ENCODE measurements at regions not wholly inside any gene's neighbourhood (a gene's known extent, or its start where the extent isn't known, plus 50 kb on each side); places are given as distances from the start of the nearest gene placed in this dataset.
"Not testable (repeated sequence)": the region's sequence is repeated elsewhere in the genome, so short reads cannot be mapped to it uniquely, and the experiment has no call there.

DNA sequence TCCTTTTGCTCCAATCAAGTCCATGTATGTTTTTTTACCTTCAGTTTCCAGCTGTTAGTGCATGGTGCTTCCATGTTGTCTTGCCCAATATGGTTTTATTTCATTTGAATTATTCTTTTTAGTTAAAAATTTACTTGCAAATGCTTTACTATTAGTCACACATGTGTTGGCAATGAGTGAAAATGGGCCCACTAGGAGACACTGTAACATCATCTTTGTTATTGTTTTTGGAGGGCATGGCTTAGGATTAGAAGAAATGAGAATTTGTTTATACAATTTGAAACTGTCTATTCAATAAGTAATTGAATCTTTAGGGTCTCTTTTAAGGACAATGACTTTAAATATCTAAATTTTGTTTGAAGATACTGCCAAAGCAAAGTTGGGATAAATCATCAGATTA is 133.7 kb downstream of the BRMS1L start:
- ATAC-seq (no peak), DNase-seq (no peak)
- intact Hi-C loops (cut with DNase I, micrococcal nuclease) = no loop called here

DNA sequence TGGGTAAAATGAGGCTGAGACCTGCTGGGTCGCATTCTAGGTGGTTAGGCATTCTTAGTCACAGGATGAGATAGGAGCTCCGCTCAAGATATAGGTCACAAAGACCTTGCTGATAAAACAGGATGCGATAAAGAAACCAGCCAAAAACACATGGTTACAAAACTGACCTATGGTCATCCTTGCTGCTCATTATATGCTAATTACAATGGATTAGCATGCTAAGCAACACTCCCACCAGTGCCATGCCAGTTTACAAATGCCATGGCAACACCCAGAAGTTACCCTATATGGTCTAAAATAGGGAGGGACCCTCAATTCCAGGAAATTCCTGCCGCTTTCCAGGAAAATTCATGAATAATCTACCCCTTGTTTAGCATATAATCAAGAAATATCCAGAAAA is 132.4 kb downstream of the BRMS1L start:
- DNase-seq = no peak
- no peak for ATAC-seq
- intact Hi-C loops (cut with DNase I, micrococcal nuclease) = no loop called here

DNA sequence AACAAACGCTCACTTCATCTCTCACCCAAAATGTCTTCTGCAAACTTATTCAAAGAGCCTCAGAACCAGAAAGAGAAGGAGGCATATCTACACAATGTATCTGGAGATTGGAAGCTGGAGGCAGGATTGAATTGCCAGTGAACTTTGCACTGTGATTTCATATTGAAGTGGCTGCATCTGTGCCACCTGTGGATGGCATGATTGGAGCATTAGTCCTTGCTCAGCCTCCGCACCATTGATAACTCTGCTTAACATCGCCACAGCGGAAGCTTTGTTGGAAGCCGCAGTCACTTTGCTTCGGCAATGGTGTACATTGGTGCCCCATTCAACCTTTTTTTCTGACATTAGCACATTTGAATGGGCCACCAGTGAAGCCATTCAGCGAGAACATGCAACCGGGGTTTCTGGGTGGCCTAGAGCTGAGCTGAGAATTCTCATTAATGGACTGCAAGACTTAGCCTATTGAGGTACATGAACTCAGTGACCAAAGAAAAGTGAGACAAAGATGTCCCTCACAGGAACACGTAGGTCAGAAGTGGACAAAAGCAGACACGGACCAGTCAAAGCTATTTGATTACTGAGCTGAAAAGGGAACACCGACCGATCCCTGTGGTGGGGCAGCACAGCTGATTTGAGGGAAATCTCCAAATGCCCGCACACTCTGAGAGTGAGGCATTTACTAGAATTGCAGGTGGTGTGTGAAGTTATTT is 130.4 kb downstream of the BRMS1L start:
- intact Hi-C loops (cut with DNase I, micrococcal nuclease) = no loop called here
- DNase-seq (no peak), ATAC-seq (peak; percentile 82)

DNA sequence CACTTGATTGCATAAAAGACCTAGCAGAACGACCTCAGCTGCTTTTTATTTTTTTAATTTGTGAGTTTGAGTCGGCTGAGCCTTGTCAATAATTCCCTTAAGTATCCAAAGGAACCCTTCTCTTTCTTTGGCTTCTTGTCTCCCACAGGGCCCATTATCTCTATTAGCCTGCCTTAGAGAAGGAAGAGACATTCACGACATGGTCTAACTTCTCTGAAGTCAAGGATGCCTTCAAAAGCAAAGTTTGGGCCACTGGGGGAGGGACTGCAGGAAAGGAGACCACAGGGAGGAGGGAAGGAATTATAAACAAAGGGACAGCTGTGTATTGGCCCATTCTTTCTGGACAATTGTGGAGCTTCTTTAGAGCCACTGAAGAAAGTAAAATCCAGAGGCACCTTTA is 126.4 kb downstream of the BRMS1L start:
- DNase-seq = no peak
- intact Hi-C loops (cut with DNase I, micrococcal nuclease) = no loop called here

DNA sequence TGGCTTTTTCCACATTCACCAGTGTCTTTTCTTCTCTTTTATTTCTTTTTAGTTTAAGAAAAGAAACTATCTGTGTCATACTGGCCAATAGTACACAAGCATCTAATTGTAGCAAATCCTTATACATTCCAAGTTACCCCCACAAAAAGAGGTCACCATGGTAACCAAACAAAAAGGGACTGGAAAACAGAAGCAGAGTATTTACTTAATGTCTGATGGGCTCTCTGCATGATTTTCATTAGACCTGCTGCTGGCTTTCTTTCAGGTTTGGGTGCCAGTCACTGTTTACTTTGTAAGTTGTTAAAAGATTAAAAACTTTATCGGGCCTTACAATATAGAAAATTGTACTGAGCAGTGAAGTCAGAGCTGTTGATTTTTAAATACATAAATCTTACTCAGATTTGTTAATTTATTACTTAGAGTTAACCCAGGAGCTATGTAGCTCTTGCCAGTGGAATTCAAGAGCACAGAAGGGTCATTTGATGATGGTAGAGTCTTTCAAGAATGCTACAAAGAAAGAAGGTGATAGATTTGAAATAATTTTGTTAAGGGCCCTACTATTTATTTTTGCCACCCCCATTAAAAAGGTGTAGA is 123.9 kb downstream of the BRMS1L start:
- DNase-seq = no peak
- ATAC-seq = peak; percentile 21
- intact Hi-C loops (cut with DNase I, micrococcal nuclease) = no loop called here

More for the DNA sequence above, 126.4 kb downstream of the BRMS1L start:
- no peak for ATAC-seq

DNA sequence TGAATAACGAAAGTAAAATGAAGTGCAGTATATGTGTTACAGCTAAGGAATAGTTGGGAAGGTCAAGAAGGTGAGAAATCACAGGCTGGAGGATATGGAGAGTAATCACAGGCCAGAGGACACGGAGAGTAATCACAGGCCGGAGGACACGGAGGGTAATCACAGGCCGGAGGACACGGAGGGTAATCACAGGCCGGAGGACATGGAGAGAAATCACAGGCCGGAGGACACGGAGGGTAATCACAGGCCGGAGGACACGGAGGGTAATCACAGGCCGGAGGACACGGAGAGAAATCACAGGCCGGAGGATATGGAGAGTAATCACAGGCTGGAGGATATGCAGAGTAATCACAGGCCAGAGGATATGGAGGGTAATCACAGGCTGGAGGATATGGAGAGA is 121.8 kb downstream of the BRMS1L start:
- ATAC-seq; intact Hi-C loops (cut with DNase I, micrococcal nuclease); DNase-seq: not testable (repeated sequence)

DNA sequence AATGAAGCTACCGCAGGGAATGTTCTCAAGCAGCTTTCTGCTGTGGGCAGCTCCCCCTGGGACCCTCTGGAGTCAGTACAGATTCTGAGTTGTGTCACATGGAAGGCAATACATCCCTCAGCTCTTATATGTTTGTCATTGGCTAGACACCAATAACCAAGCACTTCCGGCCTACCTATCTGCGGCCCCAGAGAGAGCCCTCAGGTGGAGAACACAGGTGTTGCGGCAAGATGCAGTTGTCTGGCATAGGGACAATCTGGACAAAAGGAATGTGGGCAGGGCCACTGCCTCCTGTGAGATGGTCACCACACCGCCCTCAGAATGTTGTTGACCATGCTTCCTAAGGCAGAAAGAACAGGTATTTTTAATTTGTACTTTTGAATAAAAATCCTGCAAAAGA is 118.7 kb downstream of the BRMS1L start:
- peak; percentile 28 to 38 for DNase-seq
- peak; percentile 84 for ATAC-seq
- intact Hi-C loops (cut with DNase I, micrococcal nuclease) = no loop called here

DNA sequence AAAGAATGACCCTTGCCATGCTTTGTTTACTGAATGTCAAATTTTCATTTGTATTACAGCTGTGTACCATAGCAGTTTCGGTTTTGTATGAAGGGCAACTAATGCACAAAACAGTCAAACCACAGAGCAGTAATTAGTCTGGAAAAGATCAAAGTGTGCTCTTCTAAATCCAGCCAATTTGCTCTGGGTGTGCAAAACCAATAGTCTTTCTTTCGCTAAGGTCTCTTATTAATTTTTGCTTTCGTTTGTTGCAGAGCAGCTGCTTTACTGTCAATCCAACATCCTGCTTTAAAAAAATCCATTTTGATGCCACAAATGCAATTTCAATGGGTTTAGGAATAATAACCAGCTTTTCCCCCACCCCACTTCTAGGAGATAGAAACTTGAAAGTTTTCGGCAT is 114.2 kb downstream of the BRMS1L start:
- DNase-seq = no peak
- intact Hi-C loops (cut with DNase I, micrococcal nuclease) = no loop called here
- no peak for ATAC-seq

DNA sequence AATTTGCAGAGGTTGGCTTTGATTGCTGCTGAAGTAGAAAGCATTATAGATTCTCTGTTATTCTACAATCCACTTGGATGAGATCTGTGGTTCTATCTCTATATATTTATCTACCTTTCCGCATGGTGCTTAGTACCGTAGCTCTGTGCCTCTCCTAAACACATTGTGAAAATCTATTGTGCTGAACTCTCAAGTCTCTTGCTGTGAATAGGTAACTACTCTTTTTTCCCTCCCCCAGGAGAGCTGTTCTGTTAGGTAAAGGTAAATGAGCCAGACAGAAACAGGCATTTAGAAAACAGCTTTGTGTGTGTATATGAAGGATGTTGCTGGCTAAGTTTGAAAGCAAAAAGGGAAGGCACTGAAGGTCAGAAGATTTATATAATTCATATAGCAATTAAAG is 112.6 kb downstream of the BRMS1L start:
- DNase-seq (no peak), ATAC-seq (no peak)
- intact Hi-C loops (cut with DNase I, micrococcal nuclease) = no loop called here

DNA sequence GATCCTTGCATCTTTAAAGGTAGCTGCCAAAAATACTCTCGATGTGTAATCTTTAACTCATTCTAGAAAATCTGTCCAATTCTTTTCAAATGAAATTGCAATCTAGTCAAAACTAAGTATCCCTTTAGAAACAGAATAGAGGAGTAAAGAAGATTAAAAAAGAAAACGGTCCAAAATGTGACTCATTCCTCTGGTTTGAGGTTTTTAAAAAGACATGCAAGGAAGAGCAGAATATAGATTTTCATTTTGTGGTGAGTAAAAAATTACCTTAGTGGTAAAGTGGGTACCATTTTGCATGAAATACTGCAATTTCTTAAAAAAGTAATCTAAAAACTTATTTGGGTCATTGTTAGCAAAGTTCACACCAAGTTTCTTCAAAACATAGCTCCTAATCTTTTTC is 108.4 kb downstream of the BRMS1L start:
- intact Hi-C loops (cut with DNase I, micrococcal nuclease) = no loop called here
- ATAC-seq (no peak), DNase-seq (no peak)

DNA sequence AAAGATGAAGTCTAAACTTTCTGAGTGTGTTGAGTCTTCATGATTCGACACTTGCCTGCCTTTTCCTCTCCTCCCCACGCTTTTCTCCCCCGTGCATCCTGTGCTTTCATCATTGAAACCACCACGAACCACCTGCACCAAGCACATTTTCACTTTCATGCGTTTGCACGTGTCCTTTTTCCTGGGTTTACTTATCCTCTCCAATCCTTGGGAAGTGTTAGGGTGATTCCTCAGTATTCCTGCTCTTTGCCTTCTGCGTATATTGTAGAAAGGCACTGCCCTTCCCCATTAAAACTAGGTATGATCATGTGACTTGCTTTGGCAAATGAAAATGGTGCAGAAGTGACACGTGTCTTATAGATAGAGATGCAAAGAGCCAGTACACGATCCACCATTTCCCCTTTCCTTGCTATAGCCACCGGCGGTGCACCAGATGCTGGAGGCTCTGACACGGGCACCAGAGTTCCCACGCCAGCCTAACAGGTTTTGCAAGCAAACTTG is 106.6 kb downstream of the BRMS1L start:
- DNase-seq (no peak), ATAC-seq (no peak)
- intact Hi-C loops (cut with DNase I, micrococcal nuclease) = no loop called here

DNA sequence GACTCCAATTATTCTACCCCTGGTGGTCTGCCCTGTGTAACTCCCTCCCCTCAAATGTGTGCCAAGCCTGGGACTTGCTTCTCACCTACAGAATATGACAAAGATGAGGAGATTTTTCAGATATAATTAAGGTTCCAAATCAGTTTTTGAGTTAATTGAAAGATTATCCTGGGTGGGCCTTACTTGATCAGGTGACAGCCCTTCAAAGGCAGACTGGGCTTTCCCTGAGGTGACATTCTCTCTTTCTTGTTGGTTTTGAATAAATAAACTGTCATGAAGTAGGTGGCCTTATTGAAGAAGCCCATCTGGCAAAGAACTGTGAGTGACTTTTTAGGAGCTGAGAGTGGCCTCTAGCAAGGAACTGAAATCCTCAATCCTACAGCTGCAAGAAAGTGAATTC is 106.0 kb downstream of the BRMS1L start:
- DNase-seq (no peak), ATAC-seq (no peak)
- intact Hi-C loops (cut with DNase I, micrococcal nuclease) = no loop called here

DNA sequence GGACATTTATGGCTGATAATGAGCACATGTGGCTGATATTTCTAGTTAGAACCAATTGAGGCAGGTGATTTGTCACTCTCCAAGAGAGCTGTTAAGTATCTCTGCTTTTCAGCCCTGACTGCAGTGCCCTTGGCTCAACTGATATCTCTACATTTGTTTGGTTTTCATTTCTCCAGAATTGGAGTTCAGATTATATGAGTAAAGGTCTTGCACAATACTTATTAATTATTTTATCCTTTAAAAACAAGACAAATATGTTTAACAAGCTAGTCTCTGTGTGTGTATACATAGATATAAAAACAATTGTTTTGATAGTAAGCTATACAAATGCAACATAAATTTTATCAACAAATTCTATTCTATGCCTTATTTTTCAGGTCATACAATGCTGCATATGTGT is 105.2 kb downstream of the BRMS1L start:
- DNase-seq (no peak), ATAC-seq (no peak)
- intact Hi-C loops (cut with DNase I, micrococcal nuclease) = no loop called here

DNA sequence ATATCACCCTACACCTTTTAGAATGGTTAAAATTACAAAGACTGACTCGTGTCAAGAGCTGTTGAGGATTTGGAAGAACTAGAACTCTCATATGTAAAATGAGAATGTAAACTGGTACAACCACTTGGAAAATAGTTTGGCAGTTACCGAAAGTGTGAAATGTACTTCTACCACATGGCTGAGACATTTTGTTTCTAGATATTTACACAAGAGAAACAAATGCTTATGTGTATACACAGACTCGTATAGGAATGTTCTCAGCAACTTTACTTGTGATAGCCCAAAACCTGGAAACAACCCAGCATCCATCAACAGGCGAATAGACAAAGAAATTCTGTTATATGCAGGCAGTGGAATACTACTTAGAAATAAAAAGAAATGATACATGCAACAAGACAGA is 103.0 kb downstream of the BRMS1L start:
- DNase-seq = no peak
- intact Hi-C loops (cut with DNase I, micrococcal nuclease) = no loop called here
- ATAC-seq = no peak

DNA sequence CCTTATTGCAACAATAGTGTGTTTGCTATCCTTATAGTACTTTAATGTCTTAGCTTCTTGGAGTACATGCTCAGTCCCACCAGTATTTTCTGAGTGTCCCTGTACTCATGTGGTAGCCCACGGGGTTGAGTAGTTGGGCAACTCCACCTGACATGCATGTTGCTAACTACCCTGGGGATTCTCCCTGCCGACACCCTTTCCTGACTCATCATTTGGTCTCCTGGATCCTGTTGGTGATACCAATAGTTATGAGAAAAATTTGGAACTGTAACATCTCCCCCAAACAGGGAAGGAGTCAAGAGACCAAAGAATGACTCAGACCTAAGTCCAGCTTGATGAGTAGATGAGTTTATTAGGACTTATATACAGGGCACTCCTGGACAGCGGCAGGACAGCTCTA is 101.6 kb downstream of the BRMS1L start:
- DNase-seq (no peak), ATAC-seq (no peak)
- intact Hi-C loops (cut with DNase I, micrococcal nuclease) = no loop called here

DNA sequence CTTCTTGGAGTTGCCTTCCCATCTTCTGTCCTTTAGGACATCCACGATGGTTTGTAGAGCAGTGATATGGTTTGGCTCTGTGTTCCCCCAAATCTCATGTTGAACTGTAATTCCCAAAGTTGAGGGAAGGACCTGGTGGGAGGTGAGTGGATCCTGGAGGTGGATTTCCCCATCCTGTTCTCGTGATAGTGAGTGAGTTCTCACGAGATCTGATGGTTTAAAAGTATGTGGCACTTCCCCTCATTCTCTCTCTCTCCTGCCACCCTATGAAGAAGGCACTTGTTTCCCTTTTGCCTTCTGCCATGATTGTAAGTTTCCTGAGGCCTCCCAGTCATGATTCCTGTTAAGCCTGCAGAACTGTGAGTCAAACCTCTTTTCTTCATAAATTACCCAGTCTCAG is 99.2 kb downstream of the BRMS1L start:
- ATAC-seq (no peak), DNase-seq (no peak)
- intact Hi-C loops (cut with DNase I, micrococcal nuclease) = no loop called here

DNA sequence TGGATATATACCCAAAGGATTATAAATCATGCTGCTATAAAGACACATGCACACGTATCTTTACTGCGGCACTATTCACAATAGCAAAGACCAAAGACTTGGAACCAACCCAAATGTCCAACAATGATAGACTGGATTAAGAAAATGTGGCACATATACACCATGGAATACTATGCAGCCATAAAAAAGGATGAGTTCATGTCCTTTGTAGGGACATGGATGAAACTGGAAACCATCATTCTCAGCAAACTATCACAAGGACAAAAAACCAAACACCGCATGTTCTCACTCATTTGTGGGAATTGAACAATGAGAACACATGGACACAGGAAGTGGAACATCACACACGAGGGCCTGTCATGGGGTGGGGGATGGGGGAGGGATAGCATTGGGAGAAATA is 96.5 kb downstream of the BRMS1L start:
- DNase-seq; ATAC-seq; intact Hi-C loops (cut with DNase I, micrococcal nuclease): not testable (repeated sequence)

DNA sequence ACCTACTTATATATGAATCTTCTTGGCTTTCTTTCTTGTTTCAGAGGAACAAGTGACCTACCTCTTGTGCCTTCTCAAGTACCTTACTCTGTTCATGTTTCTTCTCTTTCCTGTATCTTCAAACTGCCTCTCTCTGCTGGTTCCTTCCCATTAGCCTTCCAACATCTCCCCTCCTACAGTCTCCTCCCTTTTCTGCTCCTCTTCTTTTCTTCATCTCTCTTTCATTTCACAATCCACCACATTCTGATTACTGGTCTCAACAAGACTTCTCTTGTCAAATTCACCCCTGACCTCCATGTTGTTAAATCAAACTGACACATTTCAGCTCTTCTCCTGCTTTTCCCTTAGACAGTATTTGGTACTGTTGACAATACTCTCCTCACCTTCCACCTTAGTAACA is 95.6 kb downstream of the BRMS1L start:
- ATAC-seq (no peak), DNase-seq (no peak)
- intact Hi-C loops (cut with DNase I, micrococcal nuclease) = no loop called here

Measured in left colon (tissue), 2 donors.